PC-9 (cell line): ENCODE measurements at regions not wholly inside any gene's neighbourhood (a gene's known extent, or its start where the extent isn't known, plus 50 kb on each side); places are given as distances from the start of the nearest gene placed in this dataset.

Experiments used
- BruUV-seq: library from RNA; stranded (reverse); fragments of 400-500 nt; replicated peaks from 2 replicates; lab custom pipeline; 2021; lab: Mats Ljungman, UMichigan
- CTCF ChIA-PET: fragments of 300-600 bp; sonication (Branson Sonifier 250); formaldehyde crosslinking; loops from one replicate; lab custom pipeline; 2022; ENCODE audit warnings: antibody characterized with exemption; lab: Charles Lee
- POLR2A ChIA-PET: fragments of 300-600 bp; sonication (Branson Sonifier 250); formaldehyde crosslinking; loops from one replicate; lab custom pipeline; 2022; ENCODE audit warnings: antibody characterized with exemption; ENCODE audit not compliant: unreplicated experiment; lab: Charles Lee
- DNase-seq, 2 experiments: peaks; one replicate each; pipeline versions ENCODE4 v3.0.0 to v3.0.0-alpha.2; 2015 to 2022; ENCODE audit warnings: mixed read lengths in 1 of 2
- H2AFZ ChIP-seq: fragments of 200-600 bp; sonication (generic); 2 replicates; pipeline ENCODE4 v1.8.1; 2017; ENCODE audit warnings: antibody characterized with exemption
- H3F3A ChIP-seq: fragments of 200-600 bp; sonication (generic); 2 replicates; pipeline ENCODE4 v1.8.1; 2017; ENCODE audit warnings: antibody characterized with exemption, mild to moderate bottlenecking, low read depth; ENCODE audit not compliant: insufficient read depth
- H3K27ac ChIP-seq: fragments of 200-600 bp; sonication (generic); 2 replicates; pipeline ENCODE4 v1.6.1; 2016; ENCODE audit warnings: mixed run types
- H3K27me3 ChIP-seq: fragments of 200-600 bp; sonication (generic); 2 replicates; pipeline ENCODE4 v1.6.1; 2016; ENCODE audit warnings: low read depth, mixed run types; ENCODE audit not compliant: insufficient read depth
- H3K36me3 ChIP-seq: fragments of 200-600 bp; sonication (generic); 2 replicates; pipeline ENCODE4 v1.6.1; 2016; ENCODE audit warnings: low read depth, mixed run types
- H3K4me1 ChIP-seq: fragments of 200-600 bp; sonication (generic); replicated peaks from 2 replicates; pipeline ENCODE4 v1.6.1; 2016; ENCODE audit warnings: mixed run types; ENCODE audit not compliant: insufficient read depth
- H3K4me2 ChIP-seq: fragments of 200-600 bp; sonication (generic); 2 replicates; pipeline ENCODE4 v1.6.1; 2017; ENCODE audit warnings: mixed run types
- H3K4me3 ChIP-seq: fragments of 200-600 bp; sonication (generic); 2 replicates; pipeline ENCODE4 v1.6.1; 2016; ENCODE audit warnings: mixed run types
- H3K79me2 ChIP-seq: fragments of 200-600 bp; sonication (generic); 2 replicates; pipeline ENCODE4 v1.6.1; 2017; ENCODE audit warnings: low read depth, mixed run types
- H3K9me2 ChIP-seq: fragments of 200-600 bp; sonication (generic); 2 replicates; pipeline ENCODE4 v1.8.1; 2017; ENCODE audit warnings: mild to moderate bottlenecking; ENCODE audit not compliant: insufficient read depth
- H3K9me3 ChIP-seq: fragments of 200-600 bp; sonication (generic); 2 replicates; pipeline ENCODE4 v1.8.1; 2016; ENCODE audit warnings: low read depth; ENCODE audit not compliant: insufficient read depth
- H4K20me1 ChIP-seq: fragments of 200-600 bp; sonication (generic); 2 replicates; pipeline ENCODE4 v1.8.1; 2017; ENCODE audit not compliant: insufficient read depth
- EZH2 ChIP-seq: fragments of 200-600 bp; sonication (generic); IDR thresholded peaks from 2 replicates; pipeline ENCODE4 v1.8.0; 2017; ENCODE audit warnings: antibody characterized with exemption, low read depth
- intact Hi-C: fragments of 100-400 bp; cut with micrococcal nuclease; formaldehyde crosslinking; loops from one replicate; pipeline ENCODE4 v1.10.0; 2022; ENCODE audit not compliant: unreplicated experiment
- TF ChIP-seq, protein P1 (sequence below): fragments of 200-600 bp; sonication (generic); conservative IDR thresholded peaks from 2 replicates; pipeline ENCODE4 v1.6.1; 2017; ENCODE audit warnings: mixed run types, antibody characterized with exemption, mild to moderate bottlenecking, moderate library complexity

DNA sequence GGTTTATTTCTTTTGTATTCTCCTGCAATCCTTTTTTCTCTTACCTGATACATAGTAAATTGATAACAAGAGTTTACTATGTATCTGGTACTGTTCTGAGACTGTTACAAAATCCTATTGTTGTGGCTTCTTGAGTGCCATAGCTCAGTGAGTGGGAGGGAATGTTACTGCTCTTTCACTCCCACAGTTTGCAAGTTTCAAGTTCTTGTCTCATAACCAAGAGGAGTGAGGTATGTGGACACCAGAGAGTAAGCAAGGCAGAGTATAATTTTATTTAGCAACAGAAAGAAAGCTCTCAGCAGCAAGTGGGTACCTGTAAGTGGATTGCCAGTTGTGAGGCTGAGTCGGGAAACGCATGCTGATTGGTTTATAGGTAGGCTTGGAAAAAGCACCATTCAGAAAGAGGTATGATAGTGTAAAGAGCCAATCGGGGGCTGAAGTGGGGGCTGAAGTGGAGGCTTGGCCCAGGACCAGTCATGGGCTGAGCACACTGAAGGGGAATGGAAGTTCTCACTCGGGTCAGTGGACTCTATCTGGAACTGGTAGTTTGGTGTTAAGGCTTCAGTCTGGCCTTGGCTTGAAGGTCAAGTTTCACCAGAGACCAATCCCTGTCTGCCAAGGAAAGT lies 850.8 kb downstream of the TMTC2 start:
- Histone ChIP-seq H3K27me3 (no peaks in the 10 kb centered on the region), H3K4me1 (no peaks in the 10 kb centered on the region), H3K9me3 (no peaks in the 10 kb centered on the region), H2AFZ (no peak overlapping the region), H3F3A (no peaks in the 10 kb centered on the region), H3K4me3 (no peak overlapping the region), H3K27ac (no peak overlapping the region), H3K9me2 (no peaks in the 10 kb centered on the region), H4K20me1 (0 out of 2 replicates have a peak, but pooled peaks cover 3% of the 10 kb centered on the region), H3K4me2 (no peak overlapping the region), H3K79me2 (no peaks in the 10 kb centered on the region), H3K36me3 (no peaks in the 10 kb centered on the region)
- no peak for DNase-seq
- TF ChIP-seq, protein P1, sequence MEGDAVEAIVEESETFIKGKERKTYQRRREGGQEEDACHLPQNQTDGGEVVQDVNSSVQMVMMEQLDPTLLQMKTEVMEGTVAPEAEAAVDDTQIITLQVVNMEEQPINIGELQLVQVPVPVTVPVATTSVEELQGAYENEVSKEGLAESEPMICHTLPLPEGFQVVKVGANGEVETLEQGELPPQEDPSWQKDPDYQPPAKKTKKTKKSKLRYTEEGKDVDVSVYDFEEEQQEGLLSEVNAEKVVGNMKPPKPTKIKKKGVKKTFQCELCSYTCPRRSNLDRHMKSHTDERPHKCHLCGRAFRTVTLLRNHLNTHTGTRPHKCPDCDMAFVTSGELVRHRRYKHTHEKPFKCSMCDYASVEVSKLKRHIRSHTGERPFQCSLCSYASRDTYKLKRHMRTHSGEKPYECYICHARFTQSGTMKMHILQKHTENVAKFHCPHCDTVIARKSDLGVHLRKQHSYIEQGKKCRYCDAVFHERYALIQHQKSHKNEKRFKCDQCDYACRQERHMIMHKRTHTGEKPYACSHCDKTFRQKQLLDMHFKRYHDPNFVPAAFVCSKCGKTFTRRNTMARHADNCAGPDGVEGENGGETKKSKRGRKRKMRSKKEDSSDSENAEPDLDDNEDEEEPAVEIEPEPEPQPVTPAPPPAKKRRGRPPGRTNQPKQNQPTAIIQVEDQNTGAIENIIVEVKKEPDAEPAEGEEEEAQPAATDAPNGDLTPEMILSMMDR: no peak
- no peak for TF ChIP-seq EZH2
- no TSS peak for BruUV-seq
- ChIA-PET POLR2A (no interaction called here), CTCF (no interaction called here)
- intact Hi-C loops: no loop called here

DNA sequence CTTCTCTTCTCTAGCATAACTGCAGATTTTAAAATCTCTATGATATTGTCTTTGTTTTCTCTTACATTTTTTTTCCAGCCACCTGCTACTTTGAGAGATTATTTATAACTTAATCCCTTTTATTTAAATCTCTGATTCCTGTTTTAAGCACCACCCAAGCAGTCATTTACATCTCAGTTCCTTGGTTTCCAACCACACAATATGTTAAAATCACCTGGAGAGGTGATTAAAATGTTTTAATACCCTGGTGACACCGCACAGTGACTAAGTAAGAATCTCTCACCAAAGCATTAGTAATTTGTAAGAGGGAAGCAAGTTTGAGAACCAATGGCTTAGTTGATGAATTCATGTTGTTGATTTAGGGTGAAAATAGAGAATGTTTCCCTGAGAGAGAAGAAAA lies 849.8 kb downstream of the TMTC2 start:
- no peak overlapping the region for H3K4me2 ChIP-seq
- CTCF ChIA-PET: no interaction called here
- H3K79me2 ChIP-seq: no peaks in the 10 kb centered on the region
- 0 out of 2 replicates have a peak, but pooled peaks cover 3% of the 10 kb centered on the region for H4K20me1 ChIP-seq
- no peak for DNase-seq
- no peaks in the 10 kb centered on the region for H3F3A ChIP-seq
- no peak overlapping the region for H2AFZ ChIP-seq
- no peak for TF ChIP-seq EZH2
- TF ChIP-seq, protein P1: no peak
- H3K27ac ChIP-seq: no peak overlapping the region
- no peaks in the 10 kb centered on the region for H3K9me3 ChIP-seq
- no TSS peak for BruUV-seq
- intact Hi-C loops: no loop called here
- no peaks in the 10 kb centered on the region for H3K4me1 ChIP-seq
- no peak overlapping the region for H3K4me3 ChIP-seq
- no peaks in the 10 kb centered on the region for H3K9me2 ChIP-seq
- H3K27me3 ChIP-seq: no peaks in the 10 kb centered on the region
- no peaks in the 10 kb centered on the region for H3K36me3 ChIP-seq
- POLR2A ChIA-PET: no interaction called here

DNA sequence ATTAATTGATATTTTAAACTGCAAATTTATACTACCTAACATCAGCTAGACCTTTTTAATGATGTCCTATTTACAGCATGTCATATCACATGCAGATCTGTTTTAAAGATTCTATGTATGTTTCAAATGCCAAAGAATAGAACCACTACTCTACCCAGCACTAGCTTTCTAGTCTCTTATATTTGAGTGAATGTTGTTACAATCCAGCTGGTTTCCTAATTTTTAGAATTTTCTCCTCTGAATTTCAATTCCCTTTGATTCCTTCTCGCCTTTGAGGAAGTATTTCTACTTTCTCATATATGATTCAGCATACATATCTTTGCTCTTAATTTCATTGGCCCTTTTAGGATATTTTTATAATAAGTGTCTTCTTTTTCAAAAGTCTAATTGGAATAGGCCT lies 841.9 kb downstream of the TMTC2 start:
- no peak for DNase-seq
- no peak overlapping the region for H2AFZ ChIP-seq
- no peaks in the 10 kb centered on the region for H3K79me2 ChIP-seq
- ChIA-PET POLR2A (no interaction called here), CTCF (no interaction called here)
- no peaks in the 10 kb centered on the region for H3K9me3 ChIP-seq
- no TSS peak for BruUV-seq
- no peaks in the 10 kb centered on the region for H3K9me2 ChIP-seq
- no peak overlapping the region for H3K4me2 ChIP-seq
- no peak overlapping the region for H3K27ac ChIP-seq
- intact Hi-C loops: no loop called here
- no peaks in the 10 kb centered on the region for H4K20me1 ChIP-seq
- H3K27me3 ChIP-seq: no peaks in the 10 kb centered on the region
- no peaks in the 10 kb centered on the region for H3F3A ChIP-seq
- no peaks in the 10 kb centered on the region for H3K36me3 ChIP-seq
- no peaks in the 10 kb centered on the region for H3K4me1 ChIP-seq
- H3K4me3 ChIP-seq: no peak overlapping the region
- TF ChIP-seq EZH2: no peak
- TF ChIP-seq, protein P1: no peak
